Tibial artery (tissue), 4 donors: ENCODE measurements at regions not wholly inside any gene's neighbourhood (a gene's known extent, or its start where the extent isn't known, plus 50 kb on each side); places are given as distances from the start of the nearest gene placed in this dataset.
"Not testable (repeated sequence)": the region's sequence is repeated elsewhere in the genome, so short reads cannot be mapped to it uniquely, and the experiment has no call there.

Experiments used
- DNase-seq, 2 donors: peaks; one replicate each; pipeline ENCODE4 v3.0.0-alpha.2; 2019
- H3K27ac ChIP-seq, 2 donors: fragments of 200-600 bp; sonication (generic) in 1 of 2; 1 replicate in 1 of 2; 2 replicates in 1 of 2; pipeline ENCODE4 v1.5.1; 2018 to 2019; ENCODE audit warnings: mild to moderate bottlenecking in 1 of 2
- H3K27me3 ChIP-seq, 2 donors: fragments of 200-600 bp; sonication (generic) in 1 of 2; one replicate each; pipeline versions ENCODE4 v1.5.1 to v1.6.0; 2016 to 2019
- H3K36me3 ChIP-seq, 3 donors: fragments of 200-600 bp; sonication (generic) in 2 of 3; one replicate each; pipeline ENCODE4 v1.5.1; 2016 to 2019; ENCODE audit warnings: mild to moderate bottlenecking in 2 of 3
- H3K4me1 ChIP-seq, 4 donors: fragments of 200-600 bp; sonication (generic) in 2 of 4; 1 replicate in 3 of 4; 2 replicates in 1 of 4; pipeline ENCODE4 v1.5.1; 2016 to 2019
- H3K4me3 ChIP-seq, 2 donors: fragments of 200-600 bp; sonication (generic) in 1 of 2; 1 replicate in 1 of 2; 2 replicates in 1 of 2; pipeline ENCODE4 v1.5.1; 2018 to 2019; ENCODE audit warnings: mild to moderate bottlenecking in 2 of 2
- H3K9me3 ChIP-seq, 3 donors: fragments of 200-600 bp; sonication (generic) in 1 of 3; one replicate each; pipeline ENCODE4 v1.5.1; 2016 to 2019
- intact Hi-C: fragments of 100-400 bp; cut with DNase I; formaldehyde crosslinking; loops from one replicate; pipeline ENCODE4 v1.15.0; 2023; ENCODE audit warnings: low total_unique reads
- TF ChIP-seq, protein P1 (sequence below), 2 experiments: fragments of 200-600 bp in 1 of 2; fragments of 450-650 bp in 1 of 2; IDR thresholded peaks; one replicate each; pipeline ENCODE4 v1.5.1; 2017 to 2019; ENCODE audit warnings: antibody characterized with exemption in 2 of 2, mild to moderate bottlenecking in 1 of 2, moderate library complexity in 1 of 2

DNA sequence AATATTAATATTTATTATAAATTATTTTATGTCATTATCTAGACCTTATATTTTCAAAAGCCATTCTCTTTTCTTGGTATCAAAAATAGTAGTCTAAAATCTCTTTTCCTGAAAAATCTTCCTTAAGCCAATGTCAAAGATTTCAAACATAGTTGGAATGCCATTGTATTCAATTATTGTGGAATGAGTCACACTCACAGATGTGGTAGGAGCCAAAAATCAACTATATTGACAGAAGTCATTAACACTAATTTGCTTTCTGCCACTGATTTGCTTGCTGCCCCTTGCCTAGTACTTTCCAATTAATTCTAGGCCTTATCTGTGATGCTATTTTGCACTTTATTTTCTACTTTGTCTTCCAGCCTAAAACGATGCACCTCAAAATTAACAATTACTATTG, 1326.3 kb upstream of the GJE1 start:
- no peak overlapping the region for H3K4me3 ChIP-seq
- intact Hi-C loops, result no loop called here
- DNase-seq, result no peak
- TF ChIP-seq, protein P1, sequence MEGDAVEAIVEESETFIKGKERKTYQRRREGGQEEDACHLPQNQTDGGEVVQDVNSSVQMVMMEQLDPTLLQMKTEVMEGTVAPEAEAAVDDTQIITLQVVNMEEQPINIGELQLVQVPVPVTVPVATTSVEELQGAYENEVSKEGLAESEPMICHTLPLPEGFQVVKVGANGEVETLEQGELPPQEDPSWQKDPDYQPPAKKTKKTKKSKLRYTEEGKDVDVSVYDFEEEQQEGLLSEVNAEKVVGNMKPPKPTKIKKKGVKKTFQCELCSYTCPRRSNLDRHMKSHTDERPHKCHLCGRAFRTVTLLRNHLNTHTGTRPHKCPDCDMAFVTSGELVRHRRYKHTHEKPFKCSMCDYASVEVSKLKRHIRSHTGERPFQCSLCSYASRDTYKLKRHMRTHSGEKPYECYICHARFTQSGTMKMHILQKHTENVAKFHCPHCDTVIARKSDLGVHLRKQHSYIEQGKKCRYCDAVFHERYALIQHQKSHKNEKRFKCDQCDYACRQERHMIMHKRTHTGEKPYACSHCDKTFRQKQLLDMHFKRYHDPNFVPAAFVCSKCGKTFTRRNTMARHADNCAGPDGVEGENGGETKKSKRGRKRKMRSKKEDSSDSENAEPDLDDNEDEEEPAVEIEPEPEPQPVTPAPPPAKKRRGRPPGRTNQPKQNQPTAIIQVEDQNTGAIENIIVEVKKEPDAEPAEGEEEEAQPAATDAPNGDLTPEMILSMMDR (IDR thresholded peaks at IDR 0.05), result no peak
- H3K4me1 ChIP-seq, result no peaks in the 10 kb centered on the region
- no peaks in the 10 kb centered on the region for H3K9me3 ChIP-seq
- H3K27ac ChIP-seq, result no peak overlapping the region
- no peaks in the 10 kb centered on the region for H3K36me3 ChIP-seq
- no peaks in the 10 kb centered on the region for H3K27me3 ChIP-seq

DNA sequence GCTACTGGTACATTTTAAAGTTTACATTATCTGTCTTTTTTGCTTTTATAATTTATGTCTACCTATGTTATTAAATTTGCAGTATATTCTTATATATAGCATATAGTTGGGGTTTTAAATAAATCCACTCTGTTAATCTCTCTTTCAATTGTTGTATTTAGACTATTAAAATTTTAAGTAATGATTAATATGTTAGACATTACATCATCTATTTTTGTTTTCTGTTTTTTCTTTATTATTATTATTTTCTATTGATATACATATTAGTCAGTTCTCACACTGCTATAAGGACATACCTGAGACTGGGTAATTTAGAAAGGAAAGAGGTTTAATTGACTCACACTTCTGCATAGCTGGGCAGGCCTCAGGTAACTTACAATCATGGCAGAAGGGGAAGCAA, 1338.2 kb upstream of the GJE1 start:
- H3K4me1 ChIP-seq, result no peaks in the 10 kb centered on the region
- H3K9me3 ChIP-seq, result no peaks in the 10 kb centered on the region
- no peaks in the 10 kb centered on the region for H3K27me3 ChIP-seq
- no peak for DNase-seq
- intact Hi-C loops, result no loop called here
- no peak overlapping the region for H3K4me3 ChIP-seq
- H3K27ac ChIP-seq, result no peak overlapping the region
- H3K36me3 ChIP-seq, result no peaks in the 10 kb centered on the region
- TF ChIP-seq, protein P1 (IDR thresholded peaks at IDR 0.05), result no peak

DNA sequence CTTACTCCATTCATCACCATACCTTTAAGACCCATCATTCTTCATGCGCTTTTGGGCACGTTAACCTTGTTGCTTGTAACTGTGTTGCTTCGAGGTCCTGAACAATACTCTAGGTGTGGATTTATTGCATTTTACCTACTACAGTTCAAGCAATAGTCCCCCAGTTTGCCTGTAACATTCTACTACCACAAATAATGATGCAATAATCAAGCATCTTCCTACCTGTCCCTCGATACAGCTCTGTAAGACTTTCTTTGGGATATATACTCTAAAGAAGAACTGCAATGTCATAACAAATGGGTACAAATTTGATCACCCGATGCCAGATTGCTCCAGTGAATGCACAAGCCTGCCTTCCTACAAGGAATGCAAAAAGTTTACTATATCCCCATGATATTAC, 1342.6 kb upstream of the GJE1 start:
- intact Hi-C loops, result no loop called here
- H3K4me3 ChIP-seq, result no peak overlapping the region

DNA sequence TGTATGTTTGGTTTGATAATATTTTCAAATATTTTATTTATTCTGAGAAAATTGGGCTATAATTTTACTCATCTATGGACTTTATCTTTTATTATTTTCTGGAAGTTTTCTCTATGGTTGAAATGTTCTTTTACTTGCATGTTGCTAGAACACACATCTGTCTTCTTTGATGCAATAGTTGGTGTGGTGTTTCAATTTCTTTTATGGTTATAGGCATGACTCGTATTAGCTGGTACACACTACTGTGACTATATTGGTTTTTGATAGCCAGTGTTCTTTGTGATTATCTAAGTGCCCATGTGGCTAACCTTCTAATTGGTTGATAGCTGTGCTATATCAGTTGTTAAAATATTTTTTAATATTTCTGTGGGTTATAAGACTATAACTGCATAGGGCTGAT, 1343.3 kb upstream of the GJE1 start:
- H3K36me3 ChIP-seq, result no peaks in the 10 kb centered on the region
- no peak overlapping the region for H3K27ac ChIP-seq
- no peaks in the 10 kb centered on the region for H3K27me3 ChIP-seq
- TF ChIP-seq, protein P1 (IDR thresholded peaks at IDR 0.05), result no peak
- DNase-seq, result no peak
- intact Hi-C loops, result no loop called here
- no peak overlapping the region for H3K4me3 ChIP-seq
- H3K4me1 ChIP-seq, result peaks cover 0 to 14% (median 0%) of the 10 kb centered on the region in 4 donors
- H3K9me3 ChIP-seq, result no peaks in the 10 kb centered on the region

More for the DNA sequence above, 1342.6 kb upstream of the GJE1 start:
- H3K9me3 ChIP-seq, result no peaks in the 10 kb centered on the region
- H3K36me3 ChIP-seq, result no peaks in the 10 kb centered on the region
- TF ChIP-seq, protein P1 (IDR thresholded peaks at IDR 0.05), result no peak
- peaks cover 0 to 8% (median 0%) of the 10 kb centered on the region in 4 donors for H3K4me1 ChIP-seq
- no peaks in the 10 kb centered on the region for H3K27me3 ChIP-seq
- DNase-seq, result no peak
- no peak overlapping the region for H3K27ac ChIP-seq

DNA sequence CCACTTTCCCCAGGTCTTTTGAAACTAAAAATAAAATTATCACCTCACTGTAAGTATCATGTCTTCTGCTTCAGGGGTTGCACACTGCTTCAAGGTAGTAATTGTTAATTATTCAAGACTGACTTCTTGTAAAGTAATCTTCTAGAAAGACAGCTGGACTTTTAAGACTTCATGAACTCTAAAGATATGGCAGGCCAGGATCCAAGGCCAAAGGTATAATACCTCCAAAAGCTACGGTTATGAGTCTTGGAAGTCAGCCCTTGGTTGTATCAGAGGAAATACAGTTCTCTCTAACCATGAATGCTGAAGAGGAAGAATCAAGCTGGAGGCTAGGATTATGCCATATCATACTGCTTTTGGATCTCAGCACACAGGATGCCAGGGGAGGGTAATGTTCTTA, 1346.8 kb upstream of the GJE1 start:
- intact Hi-C loops, result no loop called here
- H3K9me3 ChIP-seq, result no peaks in the 10 kb centered on the region
- no peak overlapping the region for H3K27ac ChIP-seq
- no peak overlapping the region for H3K4me3 ChIP-seq
- H3K27me3 ChIP-seq, result no peaks in the 10 kb centered on the region
- H3K36me3 ChIP-seq, result no peaks in the 10 kb centered on the region
- DNase-seq, result no peak
- peaks cover 0 to 15% (median 0%) of the 10 kb centered on the region in 4 donors for H3K4me1 ChIP-seq
- TF ChIP-seq, protein P1 (IDR thresholded peaks at IDR 0.05), result no peak

DNA sequence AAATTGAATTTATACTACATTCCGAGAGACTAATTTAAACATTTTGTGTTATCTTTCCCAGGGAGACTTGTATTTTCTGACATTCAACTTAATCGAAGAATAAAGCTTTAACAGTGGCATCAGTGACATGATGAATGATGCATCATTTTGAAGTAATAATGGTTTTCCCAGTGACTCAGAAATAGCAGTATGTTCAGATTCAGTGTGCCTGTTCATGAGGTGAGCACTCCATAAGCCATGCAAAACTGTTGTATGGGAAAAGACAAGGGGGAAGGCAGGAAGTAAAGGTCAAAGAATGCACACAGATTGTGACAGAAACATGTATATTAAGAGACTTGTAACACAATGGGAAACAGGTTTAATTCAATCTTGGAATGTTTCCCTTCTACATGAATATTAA, 1348.2 kb upstream of the GJE1 start:
- intact Hi-C loops, result no loop called here
- Histone ChIP-seq H3K4me1 (peaks cover 0 to 15% (median 0%) of the 10 kb centered on the region in 4 donors), H3K27ac (no peak overlapping the region), H3K36me3 (no peaks in the 10 kb centered on the region), H3K27me3 (no peaks in the 10 kb centered on the region), H3K4me3 (no peak overlapping the region), H3K9me3 (no peaks in the 10 kb centered on the region)
- TF ChIP-seq, protein P1 (IDR thresholded peaks at IDR 0.05), result no peak
- DNase-seq, result no peak

DNA sequence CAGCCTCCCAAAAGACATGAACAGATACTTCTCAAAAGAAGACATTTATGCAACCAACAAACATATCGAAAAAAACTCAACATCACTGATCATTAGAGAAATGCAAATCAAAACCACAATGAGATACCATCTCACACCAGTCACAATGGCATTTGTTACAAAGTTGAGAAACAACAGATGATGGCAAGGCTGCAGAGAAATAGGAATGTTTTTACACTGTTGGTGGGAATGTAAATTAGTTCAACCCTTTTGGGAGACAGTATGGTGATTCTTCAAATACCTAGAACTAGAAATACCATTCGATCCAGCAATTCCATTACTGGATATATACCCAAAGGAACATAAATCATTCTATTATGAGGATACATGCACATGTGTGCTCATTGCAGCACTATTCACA, 1349.2 kb upstream of the GJE1 start:
- H3K27me3 ChIP-seq, H3K9me3 ChIP-seq, H3K27ac ChIP-seq, DNase-seq, intact Hi-C loops, H3K36me3 ChIP-seq, H3K4me3 ChIP-seq: not testable (repeated sequence)
- peaks cover 0 to 15% (median 0%) of the 10 kb centered on the region in 4 donors for H3K4me1 ChIP-seq
